ENCODE measurements at regions not wholly inside any gene's neighbourhood (a gene's known extent, or its start where the extent isn't known, plus 50 kb on each side); places are given as distances from the start of the nearest gene placed in this dataset.

DNA sequence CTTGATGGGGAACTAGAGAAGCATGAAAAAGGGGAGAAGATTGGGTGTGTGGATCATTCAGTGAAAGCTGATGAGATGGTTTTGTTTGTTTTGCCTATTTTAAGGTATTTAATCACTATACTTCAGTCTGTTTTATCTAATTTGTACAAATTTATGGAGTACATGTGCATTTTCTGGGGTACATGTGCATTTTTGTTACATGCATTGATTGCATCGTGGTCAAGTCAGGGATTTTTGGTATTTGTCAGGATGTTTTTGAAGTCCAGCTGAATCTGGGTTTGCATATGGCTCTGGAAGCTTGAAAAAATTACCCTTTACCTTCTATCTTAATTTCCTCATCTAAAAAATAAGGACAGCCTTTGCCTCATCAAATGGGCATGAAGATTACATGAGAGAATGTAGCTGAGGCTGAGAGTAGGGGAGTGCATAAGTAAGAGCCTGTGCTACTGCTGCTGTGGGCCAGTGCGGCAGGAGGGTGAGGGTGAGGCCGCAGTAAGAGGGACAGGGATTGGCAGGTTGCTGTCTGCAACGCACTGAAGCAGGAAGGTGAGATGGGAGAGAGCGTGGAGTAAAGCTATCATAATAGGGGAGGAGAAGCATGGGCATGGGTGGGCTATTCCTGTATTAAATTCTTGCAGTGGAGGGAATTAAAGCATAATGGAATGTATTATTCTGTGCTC lies 139.8 kb downstream of the NPR3 start:
- TF ChIP-seq CBFB (CRISPR knock-in tag; IDR thresholded peaks at IDR 0.05), result no peak
- no peak for TF ChIP-seq ZFP36 (IDR thresholded peaks at IDR 0.05; ENCODE audit: low read depth, low read length, partially characterized antibody)
- TF ChIP-seq SMAD1 (IDR thresholded peaks at IDR 0.05; ENCODE audit: low read depth, low read length, partially characterized antibody), result no peak
- no peak for TF ChIP-seq RFX5 (IDR thresholded peaks at IDR 0.05; ENCODE audit: low read depth, low read length)
- no peak for TF ChIP-seq BCLAF1 (IDR thresholded peaks at IDR 0.05; ENCODE audit: borderline replicate concordance in 1 of 2, control insufficient read depth in 1 of 2, low read depth in 2 of 2, low read length in 1 of 2)
